CD14-positive monocyte (primary cell): ENCODE measurements at regions not wholly inside any gene's neighbourhood (a gene's known extent, or its start where the extent isn't known, plus 50 kb on each side); places are given as distances from the start of the nearest gene placed in this dataset.

Experiments
- DNase-seq, 3 donors: peaks; one replicate each; pipeline ENCODE4 v3.0.0-alpha.2; 2011 to 2022
- H2AFZ ChIP-seq: 2 replicates; pipeline ENCODE4 v1.6.0; 2012; ENCODE audit warnings: mild to moderate bottlenecking, low read depth, low read length, inconsistent platforms; ENCODE audit not compliant: insufficient read depth, poor library complexity, severe bottlenecking
- H3K27ac ChIP-seq, 2 donors: 1 replicate in 1 of 2; 2 replicates in 1 of 2; pipeline ENCODE4 v1.5.1; 2012 to 2013; ENCODE audit warnings: low read length in 2 of 2, control low read depth in 1 of 2, inconsistent platforms in 1 of 2, low read depth in 1 of 2, mild to moderate bottlenecking in 1 of 2
- H3K27me3 ChIP-seq, 2 donors: one replicate each; pipeline versions ENCODE4 v1.6.0 to v1.6.1; 2011 to 2013; ENCODE audit warnings: low read length in 2 of 2; ENCODE audit not compliant: control insufficient read depth in 2 of 2, insufficient read depth in 2 of 2
- H3K36me3 ChIP-seq, 2 donors: replicated peaks in 1 of 2; 1 replicate in 1 of 2; 2 replicates in 1 of 2; pipeline versions ENCODE4 v1.5.1 to v1.6.1; 2012 to 2013; ENCODE audit warnings: low read length in 2 of 2, control low read depth in 1 of 2, inconsistent platforms in 1 of 2, mild to moderate bottlenecking in 1 of 2; ENCODE audit not compliant: insufficient read depth in 2 of 2, control insufficient read depth in 1 of 2
- H3K4me1 ChIP-seq, 2 donors: 1 replicate in 1 of 2; 2 replicates in 1 of 2; pipeline versions ENCODE4 v1.5.1 to v1.6.1; 2012 to 2013; ENCODE audit warnings: low read length in 2 of 2, control low read depth in 1 of 2, inconsistent platforms in 1 of 2, mild to moderate bottlenecking in 1 of 2, moderate library complexity in 1 of 2; ENCODE audit not compliant: insufficient read depth in 2 of 2, control insufficient read depth in 1 of 2
- H3K4me2 ChIP-seq: replicated peaks from 2 replicates; pipeline ENCODE3; 2012; ENCODE audit warnings: low read length, moderate library complexity, mild to moderate bottlenecking; ENCODE audit not compliant: poor library complexity, severe bottlenecking; ENCODE audit errors: extremely low read depth
- H3K4me3 ChIP-seq, 3 experiments: fragments of 200-600 bp in 1 of 3; sonication (generic) in 1 of 3; replicated peaks in 1 of 3; 1 replicate in 2 of 3; 2 replicates in 1 of 3; pipeline ENCODE4 v1.5.1; 2011 to 2013; ENCODE audit warnings: low read length in 3 of 3, mild to moderate bottlenecking in 3 of 3, control low read depth in 2 of 3, low read depth in 2 of 3, inconsistent platforms in 1 of 3, moderate library complexity in 1 of 3
- H3K79me2 ChIP-seq: 2 replicates; pipeline ENCODE4 v1.6.0; 2012; ENCODE audit warnings: mild to moderate bottlenecking, control low read depth, inconsistent platforms, low read length, moderate library complexity; ENCODE audit not compliant: insufficient read depth
- H3K9ac ChIP-seq: 2 replicates; pipeline ENCODE4 v1.6.0; 2017; ENCODE audit warnings: low read length, mild to moderate bottlenecking; ENCODE audit not compliant: insufficient read depth, poor library complexity, severe bottlenecking
- H3K9me3 ChIP-seq, 2 donors: replicated peaks in 1 of 2; 1 replicate in 1 of 2; 2 replicates in 1 of 2; pipeline versions ENCODE4 v1.5.1 to v1.6.1; 2012 to 2013; ENCODE audit warnings: low read length in 2 of 2, control low read depth in 1 of 2; ENCODE audit not compliant: control insufficient read depth in 1 of 2, insufficient read depth in 1 of 2
- H4K20me1 ChIP-seq: 2 replicates; pipeline ENCODE4 v1.6.0; 2012; ENCODE audit warnings: mild to moderate bottlenecking, low read length, control low read depth, moderate library complexity; ENCODE audit not compliant: insufficient read depth
- H3K27ac Mint-ChIP-seq, 7 donors: one replicate each; pipeline ENCODE4 v1.8.0; 2020; ENCODE audit warnings: mild to moderate bottlenecking in 7 of 7, mixed read lengths in 7 of 7, moderate library complexity in 6 of 7, inconsistent platforms in 2 of 7
- H3K27me3 Mint-ChIP-seq, 3 donors: one replicate each; pipeline ENCODE4 v1.8.0; 2021 to 2022; ENCODE audit warnings: low read depth in 3 of 3, mild to moderate bottlenecking in 3 of 3, mixed read lengths in 3 of 3, moderate library complexity in 3 of 3, inconsistent platforms in 1 of 3
- H3K36me3 Mint-ChIP-seq, 2 donors: one replicate each; pipeline ENCODE4 v1.8.0; 2020; ENCODE audit warnings: mixed read lengths in 2 of 2, inconsistent platforms in 1 of 2, mild to moderate bottlenecking in 1 of 2
- H3K4me1 Mint-ChIP-seq: one replicate; pipeline ENCODE4 v1.8.0; 2020; ENCODE audit warnings: mild to moderate bottlenecking, mixed read lengths
- H3K4me3 Mint-ChIP-seq, 2 donors: one replicate each; pipeline ENCODE4 v1.8.0; 2020; ENCODE audit warnings: mild to moderate bottlenecking in 2 of 2, mixed read lengths in 2 of 2, moderate library complexity in 1 of 2
- H3K9me3 Mint-ChIP-seq, 7 donors: one replicate each; pipeline ENCODE4 v1.8.0; 2020 to 2022; ENCODE audit warnings: mixed read lengths in 7 of 7, mild to moderate bottlenecking in 6 of 7, moderate library complexity in 6 of 7, inconsistent platforms in 2 of 7
- WGBS: methylation state at CpG from one replicate; pipeline ENCODE4 v1.1.5; 2013; ENCODE audit warnings: missing lambda C conversion rate; ENCODE audit not compliant: insufficient coverage; 5-methylcytosine and 5-hydroxymethylcytosine counted together
- intact Hi-C, 2 donors: fragments of 100-400 bp; cut with micrococcal nuclease; formaldehyde crosslinking; loops; one replicate each; pipeline versions ENCODE4 v1.15.0 to v1.15.1; 2023
- TF ChIP-seq, protein P1 (sequence below): fragments of 200-600 bp; IDR thresholded peaks from one replicate; pipeline ENCODE4 v1.8.0; 2022; ENCODE audit warnings: antibody characterized with exemption, mild to moderate bottlenecking

- H3K4me1 ChIP-seq = peaks cover 4 to 5% of the 10 kb centered on the region in 2 donors
- Mint-ChIP-seq H3K27ac (no peak overlapping the region), H3K36me3 (no peaks in the 10 kb centered on the region), H3K4me3 (no peak overlapping the region), H3K27me3 (peaks cover 23 to 38% (median 28%) of the 10 kb centered on the region in 3 donors), H3K4me1 (peaks cover 5% of the 10 kb centered on the region), H3K9me3 (peaks cover 0 to 8% (median 2%) of the 10 kb centered on the region in 7 donors)
- no CpG with 5 or more reads among the region's 2 CpGs for WGBS
- no peaks in the 10 kb centered on the region for H3K36me3 ChIP-seq
- H3K27me3 ChIP-seq = peaks cover 22 to 37% of the 10 kb centered on the region in 2 donors
- no peak overlapping the region for H3K9ac ChIP-seq
- H3K79me2 ChIP-seq = no peaks in the 10 kb centered on the region
- no peak overlapping the region for H2AFZ ChIP-seq
- intact Hi-C loops = no loop called here
- no peak for DNase-seq
- TF ChIP-seq, protein P1, sequence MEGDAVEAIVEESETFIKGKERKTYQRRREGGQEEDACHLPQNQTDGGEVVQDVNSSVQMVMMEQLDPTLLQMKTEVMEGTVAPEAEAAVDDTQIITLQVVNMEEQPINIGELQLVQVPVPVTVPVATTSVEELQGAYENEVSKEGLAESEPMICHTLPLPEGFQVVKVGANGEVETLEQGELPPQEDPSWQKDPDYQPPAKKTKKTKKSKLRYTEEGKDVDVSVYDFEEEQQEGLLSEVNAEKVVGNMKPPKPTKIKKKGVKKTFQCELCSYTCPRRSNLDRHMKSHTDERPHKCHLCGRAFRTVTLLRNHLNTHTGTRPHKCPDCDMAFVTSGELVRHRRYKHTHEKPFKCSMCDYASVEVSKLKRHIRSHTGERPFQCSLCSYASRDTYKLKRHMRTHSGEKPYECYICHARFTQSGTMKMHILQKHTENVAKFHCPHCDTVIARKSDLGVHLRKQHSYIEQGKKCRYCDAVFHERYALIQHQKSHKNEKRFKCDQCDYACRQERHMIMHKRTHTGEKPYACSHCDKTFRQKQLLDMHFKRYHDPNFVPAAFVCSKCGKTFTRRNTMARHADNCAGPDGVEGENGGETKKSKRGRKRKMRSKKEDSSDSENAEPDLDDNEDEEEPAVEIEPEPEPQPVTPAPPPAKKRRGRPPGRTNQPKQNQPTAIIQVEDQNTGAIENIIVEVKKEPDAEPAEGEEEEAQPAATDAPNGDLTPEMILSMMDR = no peak
- H4K20me1 ChIP-seq = no peaks in the 10 kb centered on the region
- H3K9me3 ChIP-seq = no peaks in the 10 kb centered on the region
- no peak overlapping the region for H3K27ac ChIP-seq
- no peak overlapping the region for H3K4me2 ChIP-seq
- no peak overlapping the region for H3K4me3 ChIP-seq
These were observed 69.5 kb upstream of the LGSN start for GRCh38 chr6:63389191-63389844.

DNA sequence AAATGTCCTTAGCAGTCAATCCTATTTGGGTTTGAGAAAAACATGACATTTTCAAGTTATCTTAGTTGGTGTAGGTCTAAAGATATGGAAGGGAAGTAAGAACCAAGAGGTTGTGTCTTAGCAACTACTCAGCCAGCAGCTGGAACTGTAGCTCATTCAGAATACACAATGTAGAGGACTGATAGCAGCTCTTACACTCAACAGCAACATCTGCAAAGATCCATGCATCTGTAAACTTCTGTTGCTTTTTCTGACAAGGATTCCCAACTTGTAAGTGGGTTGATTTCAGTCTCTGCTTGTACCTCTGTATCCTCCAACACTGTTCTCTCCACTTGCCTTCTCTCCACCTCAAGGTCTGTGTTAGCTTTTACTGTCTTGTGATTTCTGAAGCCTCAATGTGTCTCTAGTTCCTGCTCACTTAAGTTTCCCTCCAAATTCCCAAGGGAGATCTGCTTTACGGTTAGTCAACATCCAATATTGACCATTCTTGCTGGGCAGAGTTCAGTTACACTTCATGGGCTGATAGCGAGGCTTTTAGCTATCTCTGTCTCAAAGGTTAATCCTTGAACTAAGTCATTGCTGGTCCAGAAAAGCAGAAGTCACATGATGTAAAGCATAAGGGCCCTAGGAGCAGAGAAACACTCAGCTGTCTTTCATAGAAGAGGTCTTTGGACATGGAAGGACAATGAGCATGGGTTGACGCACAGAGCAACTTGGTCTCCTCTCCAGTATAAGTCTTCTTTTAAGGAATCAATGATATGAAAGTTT lies 71.6 kb upstream of the LGSN start:
- H2AFZ ChIP-seq = no peak overlapping the region
- Mint-ChIP-seq H3K36me3 (no peaks in the 10 kb centered on the region), H3K27ac (no peak overlapping the region), H3K4me3 (no peak overlapping the region), H3K9me3 (peaks cover 0 to 8% (median 2%) of the 10 kb centered on the region in 7 donors), H3K4me1 (no peaks in the 10 kb centered on the region), H3K27me3 (peaks cover 16 to 32% (median 21%) of the 10 kb centered on the region in 3 donors)
- H3K4me1 ChIP-seq = no peaks in the 10 kb centered on the region
- H3K9me3 ChIP-seq = no peaks in the 10 kb centered on the region
- H3K27me3 ChIP-seq = peaks cover 7 to 18% of the 10 kb centered on the region in 2 donors
- H3K79me2 ChIP-seq = no peaks in the 10 kb centered on the region
- H3K36me3 ChIP-seq = no peaks in the 10 kb centered on the region
- H4K20me1 ChIP-seq = no peaks in the 10 kb centered on the region
- TF ChIP-seq, protein P1 = no peak
- H3K4me3 ChIP-seq = no peak overlapping the region
- no peak overlapping the region for H3K9ac ChIP-seq
- H3K4me2 ChIP-seq = no peak overlapping the region
- no peak overlapping the region for H3K27ac ChIP-seq
- DNase-seq = no peak
- intact Hi-C loops = no loop called here
- 94% methylated on average over 2 of the region's 3 CpGs for WGBS
